HG03045 (cell line): ENCODE measurements at regions not wholly inside any gene's neighbourhood (a gene's known extent, or its start where the extent isn't known, plus 50 kb on each side); places are given as distances from the start of the nearest gene placed in this dataset.
"Not testable (repeated sequence)": the region's sequence is repeated elsewhere in the genome, so short reads cannot be mapped to it uniquely, and the experiment has no call there.

Experiments used
- ATAC-seq: cut with Tn5 transposase; IDR thresholded peaks from one replicate; pipeline ENCODE4 v1.9.1; 2021; ENCODE audit warnings: mild to moderate bottlenecking, moderate library complexity; ENCODE audit not compliant: unreplicated experiment

- ATAC-seq: no peak
These were observed 112.0 kb downstream of the ZNF648 start for GRCh38 chr1:181949500-181949899.

- no peak for ATAC-seq
These were observed 113.1 kb downstream of the ZNF648 start for GRCh38 chr1:181948372-181948771.

- no peak for ATAC-seq
These were observed 114.1 kb downstream of the ZNF648 start for GRCh38 chr1:181947441-181947840.

GRCh38 chr1:181936768-181937581, 124.5 kb downstream of the ZNF648 start:
- peak; percentile 80 for ATAC-seq

- ATAC-seq: peak; percentile 31
These were observed 125.2 kb downstream of the ZNF648 start for GRCh38 chr1:181936269-181936668.

- ATAC-seq: no peak
These were observed 129.6 kb downstream of the ZNF648 start for GRCh38 chr1:181931873-181932272.

GRCh38 chr1:181930187-181930586, 131.3 kb downstream of the ZNF648 start:
- ATAC-seq: no peak

- no peak for ATAC-seq
These were observed 134.8 kb downstream of the ZNF648 start for GRCh38 chr1:181926697-181927096.

GRCh38 chr1:181924034-181924433, 137.5 kb downstream of the ZNF648 start:
- ATAC-seq: not testable (repeated sequence)

- ATAC-seq: no peak
These were observed 142.0 kb downstream of the ZNF648 start for GRCh38 chr1:181919542-181919941.

- no peak for ATAC-seq
These were observed 142.5 kb downstream of the ZNF648 start for GRCh38 chr1:181918880-181919525.

- no peak for ATAC-seq
These were observed 149.8 kb downstream of the ZNF648 start for GRCh38 chr1:181911715-181912114.

GRCh38 chr1:181910905-181911304, 150.6 kb downstream of the ZNF648 start:
- ATAC-seq: no peak

- no peak for ATAC-seq
These were observed 152.5 kb downstream of the ZNF648 start for GRCh38 chr1:181909010-181909409.

- ATAC-seq: no peak
These were observed 154.9 kb downstream of the ZNF648 start for GRCh38 chr1:181906631-181907030.

- no peak for ATAC-seq
These were observed 155.4 kb downstream of the ZNF648 start for GRCh38 chr1:181905944-181906597.

GRCh38 chr1:181898773-181899172, 162.7 kb downstream of the ZNF648 start:
- ATAC-seq: no peak

- no peak for ATAC-seq
These were observed 164.7 kb downstream of the ZNF648 start for GRCh38 chr1:181896824-181897223.

GRCh38 chr1:181894439-181894859, 167.1 kb downstream of the ZNF648 start:
- ATAC-seq: no peak

- no peak for ATAC-seq
These were observed 167.6 kb downstream of the ZNF648 start for GRCh38 chr1:181893937-181894336.

GRCh38 chr1:181893150-181893549, 168.4 kb downstream of the ZNF648 start:
- not testable (repeated sequence) for ATAC-seq

- ATAC-seq: no peak
These were observed 188.9 kb downstream of the ZNF648 start for GRCh38 chr1:181872562-181872961.
